GM23338 (cell line): ENCODE measurements at regions not wholly inside any gene's neighbourhood (a gene's known extent, or its start where the extent isn't known, plus 50 kb on each side); places are given as distances from the start of the nearest gene placed in this dataset.

ENCODE experiments used
- ATAC-seq: fragments of 200-7000 bp; cut with Tn5 transposase; 3 replicates; pipeline ENCODE4 v1.9.1; 2020
- DNase-seq: peaks from one replicate; pipeline ENCODE4 v3.0.0-alpha.2; 2015; ENCODE audit warnings: low spot score
- H2AFZ ChIP-seq: fragments of 200-600 bp; sonication (generic); 2 replicates; pipeline ENCODE4 v1.8.0; 2016; ENCODE audit warnings: antibody characterized with exemption, mild to moderate bottlenecking, moderate library complexity
- H3F3A ChIP-seq: fragments of 200-600 bp; sonication (generic); replicated peaks from 2 replicates; pipeline ENCODE4 v1.8.0; 2017; ENCODE audit warnings: antibody characterized with exemption, mixed run types, low read depth
- H3K27ac ChIP-seq: fragments of 200-600 bp; sonication (generic); 2 replicates; pipeline ENCODE4 v1.6.1; 2016; ENCODE audit warnings: low read depth
- H3K27me3 ChIP-seq: fragments of 200-600 bp; sonication (generic); 2 replicates; pipeline ENCODE4 v1.8.0; 2016; ENCODE audit warnings: mild to moderate bottlenecking, mixed run types, moderate library complexity; ENCODE audit not compliant: insufficient read depth
- H3K36me3 ChIP-seq: fragments of 200-600 bp; sonication (generic); 2 replicates; pipeline ENCODE4 v1.8.0; 2016; ENCODE audit warnings: mild to moderate bottlenecking; ENCODE audit not compliant: insufficient read depth
- H3K4me1 ChIP-seq: fragments of 200-600 bp; sonication (generic); 2 replicates; pipeline ENCODE4 v1.8.0; 2016; ENCODE audit warnings: mild to moderate bottlenecking, moderate library complexity; ENCODE audit not compliant: insufficient read depth
- H3K4me2 ChIP-seq: fragments of 200-600 bp; sonication (generic); 2 replicates; pipeline ENCODE4 v1.7.1; 2017; ENCODE audit warnings: mixed run types
- H3K4me3 ChIP-seq: fragments of 200-600 bp; sonication (generic); 2 replicates; pipeline ENCODE4 v1.6.1; 2016; ENCODE audit warnings: mixed run types
- H3K79me2 ChIP-seq: fragments of 200-600 bp; sonication (generic); replicated peaks from 2 replicates; pipeline ENCODE4 v1.8.0; 2017; ENCODE audit warnings: mild to moderate bottlenecking; ENCODE audit not compliant: insufficient read depth
- H3K9me2 ChIP-seq: fragments of 200-600 bp; sonication (generic); 2 replicates; pipeline ENCODE4 v1.8.0; 2017; ENCODE audit not compliant: insufficient read depth
- H4K20me1 ChIP-seq: fragments of 200-600 bp; sonication (generic); replicated peaks from 2 replicates; pipeline ENCODE4 v1.8.0; 2017; ENCODE audit warnings: mild to moderate bottlenecking; ENCODE audit not compliant: insufficient read depth
- H3K27ac Mint-ChIP-seq: 2 replicates; pipeline ENCODE4 v1.8.0; 2020; ENCODE audit warnings: inconsistent platforms, mild to moderate bottlenecking, moderate library complexity, mixed read lengths
- H3K27me3 Mint-ChIP-seq: 3 replicates; pipeline ENCODE4 v1.8.0; 2022; ENCODE audit warnings: low read depth, mild to moderate bottlenecking, moderate library complexity, mixed read lengths, inconsistent platforms; ENCODE audit not compliant: insufficient read depth, poor library complexity
- H3K36me3 Mint-ChIP-seq: 3 replicates; pipeline ENCODE4 v1.8.0; 2021; ENCODE audit warnings: low read depth, mild to moderate bottlenecking, inconsistent platforms, moderate library complexity, mixed read lengths
- H3K4me1 Mint-ChIP-seq: 3 replicates; pipeline ENCODE4 v1.8.0; 2020; ENCODE audit warnings: mild to moderate bottlenecking, inconsistent platforms, mixed read lengths
- H3K4me3 Mint-ChIP-seq: 3 replicates; pipeline ENCODE4 v1.8.0; 2021; ENCODE audit warnings: moderate library complexity, mild to moderate bottlenecking, inconsistent platforms, mixed read lengths
- H3K9me3 Mint-ChIP-seq: 3 replicates; pipeline ENCODE4 v1.8.0; 2020; ENCODE audit warnings: moderate library complexity, mild to moderate bottlenecking, inconsistent platforms, mixed read lengths
- CREB1 ChIP-seq: fragments of 250-450 bp; sonication (Bioruptor Pico); IDR thresholded peaks from 2 replicates; pipeline ENCODE4 v1.5.0; 2020; ENCODE audit warnings: low read depth, mild to moderate bottlenecking, moderate library complexity
- EZH2 ChIP-seq: fragments of 200-600 bp; sonication (generic); IDR thresholded peaks from one replicate; pipeline ENCODE4 v1.8.0; 2017; ENCODE audit warnings: antibody characterized with exemption, mild to moderate bottlenecking, low read depth; ENCODE audit not compliant: unreplicated experiment
- JUNB ChIP-seq: IDR thresholded peaks from one replicate; pipeline ENCODE4 v1.6.1; 2016; ENCODE audit warnings: antibody characterized with exemption; ENCODE audit not compliant: unreplicated experiment
- POLR2AphosphoS5 ChIP-seq: IDR thresholded peaks from 2 replicates; pipeline ENCODE4 v1.6.1; 2016; ENCODE audit warnings: antibody characterized with exemption, low read depth
- STAT1 ChIP-seq: IDR thresholded peaks from one replicate; pipeline ENCODE4 v1.6.1; 2016; ENCODE audit warnings: antibody characterized with exemption; ENCODE audit not compliant: unreplicated experiment
- ZNF331 ChIP-seq: fragments of 250-450 bp; sonication (Bioruptor Pico); IDR thresholded peaks from 2 replicates; pipeline ENCODE4 v1.5.0; 2020; ENCODE audit warnings: low read depth, mild to moderate bottlenecking, moderate library complexity
- TF ChIP-seq, protein P1 (sequence below): fragments of 250-450 bp; sonication (Bioruptor Pico); IDR thresholded peaks from 2 replicates; pipeline ENCODE4 v1.5.0; 2020; ENCODE audit warnings: mild to moderate bottlenecking, moderate library complexity
- TF ChIP-seq, protein P2 (sequence below): IDR thresholded peaks from 2 replicates; pipeline ENCODE4 v1.6.1; 2016; ENCODE audit warnings: antibody characterized with exemption

DNA sequence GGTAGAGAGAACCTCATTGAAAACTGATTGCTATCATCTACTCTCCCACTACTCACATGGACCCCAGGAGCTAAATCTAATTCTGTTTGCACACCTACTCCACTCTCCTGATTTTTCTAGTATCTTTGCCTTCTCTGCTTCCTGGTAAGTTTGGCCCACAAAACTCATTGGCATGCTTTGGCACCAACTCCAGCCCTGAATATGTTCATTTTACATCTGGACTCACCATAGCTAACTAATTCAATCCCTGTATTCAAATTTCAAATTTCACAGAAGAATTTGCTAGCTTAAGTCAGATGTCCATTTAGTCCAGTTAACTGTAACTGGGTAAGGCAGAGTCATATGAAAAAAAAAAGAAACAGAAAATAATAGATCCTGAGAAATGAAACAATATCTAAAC, 442.1 kb downstream of the SUCLG1 start:
- Mint-ChIP-seq H3K36me3 (no peaks in the 10 kb centered on the region), H3K27me3 (no peaks in the 10 kb centered on the region), H3K9me3 (no peaks in the 10 kb centered on the region; the same call in 2 of the 3 replicates), H3K4me3 (no peak overlapping the region), H3K4me1 (no peaks in the 10 kb centered on the region), H3K27ac (no peak overlapping the region)
- Histone ChIP-seq H3K4me1 (no peaks in the 10 kb centered on the region), H3F3A (no peaks in the 10 kb centered on the region), H4K20me1 (no peaks in the 10 kb centered on the region), H3K27me3 (no peaks in the 10 kb centered on the region), H3K27ac (no peak overlapping the region), H3K79me2 (no peaks in the 10 kb centered on the region), H3K9me2 (no peaks in the 10 kb centered on the region), H3K4me3 (no peak overlapping the region), H3K36me3 (no peaks in the 10 kb centered on the region), H3K4me2 (no peak overlapping the region), H2AFZ (no peak overlapping the region)
- no peak for DNase-seq
- no peak for TF ChIP-seq CREB1 (CRISPR knock-in tag)
- TF ChIP-seq POLR2AphosphoS5 = no peak
- TF ChIP-seq, protein P1, sequence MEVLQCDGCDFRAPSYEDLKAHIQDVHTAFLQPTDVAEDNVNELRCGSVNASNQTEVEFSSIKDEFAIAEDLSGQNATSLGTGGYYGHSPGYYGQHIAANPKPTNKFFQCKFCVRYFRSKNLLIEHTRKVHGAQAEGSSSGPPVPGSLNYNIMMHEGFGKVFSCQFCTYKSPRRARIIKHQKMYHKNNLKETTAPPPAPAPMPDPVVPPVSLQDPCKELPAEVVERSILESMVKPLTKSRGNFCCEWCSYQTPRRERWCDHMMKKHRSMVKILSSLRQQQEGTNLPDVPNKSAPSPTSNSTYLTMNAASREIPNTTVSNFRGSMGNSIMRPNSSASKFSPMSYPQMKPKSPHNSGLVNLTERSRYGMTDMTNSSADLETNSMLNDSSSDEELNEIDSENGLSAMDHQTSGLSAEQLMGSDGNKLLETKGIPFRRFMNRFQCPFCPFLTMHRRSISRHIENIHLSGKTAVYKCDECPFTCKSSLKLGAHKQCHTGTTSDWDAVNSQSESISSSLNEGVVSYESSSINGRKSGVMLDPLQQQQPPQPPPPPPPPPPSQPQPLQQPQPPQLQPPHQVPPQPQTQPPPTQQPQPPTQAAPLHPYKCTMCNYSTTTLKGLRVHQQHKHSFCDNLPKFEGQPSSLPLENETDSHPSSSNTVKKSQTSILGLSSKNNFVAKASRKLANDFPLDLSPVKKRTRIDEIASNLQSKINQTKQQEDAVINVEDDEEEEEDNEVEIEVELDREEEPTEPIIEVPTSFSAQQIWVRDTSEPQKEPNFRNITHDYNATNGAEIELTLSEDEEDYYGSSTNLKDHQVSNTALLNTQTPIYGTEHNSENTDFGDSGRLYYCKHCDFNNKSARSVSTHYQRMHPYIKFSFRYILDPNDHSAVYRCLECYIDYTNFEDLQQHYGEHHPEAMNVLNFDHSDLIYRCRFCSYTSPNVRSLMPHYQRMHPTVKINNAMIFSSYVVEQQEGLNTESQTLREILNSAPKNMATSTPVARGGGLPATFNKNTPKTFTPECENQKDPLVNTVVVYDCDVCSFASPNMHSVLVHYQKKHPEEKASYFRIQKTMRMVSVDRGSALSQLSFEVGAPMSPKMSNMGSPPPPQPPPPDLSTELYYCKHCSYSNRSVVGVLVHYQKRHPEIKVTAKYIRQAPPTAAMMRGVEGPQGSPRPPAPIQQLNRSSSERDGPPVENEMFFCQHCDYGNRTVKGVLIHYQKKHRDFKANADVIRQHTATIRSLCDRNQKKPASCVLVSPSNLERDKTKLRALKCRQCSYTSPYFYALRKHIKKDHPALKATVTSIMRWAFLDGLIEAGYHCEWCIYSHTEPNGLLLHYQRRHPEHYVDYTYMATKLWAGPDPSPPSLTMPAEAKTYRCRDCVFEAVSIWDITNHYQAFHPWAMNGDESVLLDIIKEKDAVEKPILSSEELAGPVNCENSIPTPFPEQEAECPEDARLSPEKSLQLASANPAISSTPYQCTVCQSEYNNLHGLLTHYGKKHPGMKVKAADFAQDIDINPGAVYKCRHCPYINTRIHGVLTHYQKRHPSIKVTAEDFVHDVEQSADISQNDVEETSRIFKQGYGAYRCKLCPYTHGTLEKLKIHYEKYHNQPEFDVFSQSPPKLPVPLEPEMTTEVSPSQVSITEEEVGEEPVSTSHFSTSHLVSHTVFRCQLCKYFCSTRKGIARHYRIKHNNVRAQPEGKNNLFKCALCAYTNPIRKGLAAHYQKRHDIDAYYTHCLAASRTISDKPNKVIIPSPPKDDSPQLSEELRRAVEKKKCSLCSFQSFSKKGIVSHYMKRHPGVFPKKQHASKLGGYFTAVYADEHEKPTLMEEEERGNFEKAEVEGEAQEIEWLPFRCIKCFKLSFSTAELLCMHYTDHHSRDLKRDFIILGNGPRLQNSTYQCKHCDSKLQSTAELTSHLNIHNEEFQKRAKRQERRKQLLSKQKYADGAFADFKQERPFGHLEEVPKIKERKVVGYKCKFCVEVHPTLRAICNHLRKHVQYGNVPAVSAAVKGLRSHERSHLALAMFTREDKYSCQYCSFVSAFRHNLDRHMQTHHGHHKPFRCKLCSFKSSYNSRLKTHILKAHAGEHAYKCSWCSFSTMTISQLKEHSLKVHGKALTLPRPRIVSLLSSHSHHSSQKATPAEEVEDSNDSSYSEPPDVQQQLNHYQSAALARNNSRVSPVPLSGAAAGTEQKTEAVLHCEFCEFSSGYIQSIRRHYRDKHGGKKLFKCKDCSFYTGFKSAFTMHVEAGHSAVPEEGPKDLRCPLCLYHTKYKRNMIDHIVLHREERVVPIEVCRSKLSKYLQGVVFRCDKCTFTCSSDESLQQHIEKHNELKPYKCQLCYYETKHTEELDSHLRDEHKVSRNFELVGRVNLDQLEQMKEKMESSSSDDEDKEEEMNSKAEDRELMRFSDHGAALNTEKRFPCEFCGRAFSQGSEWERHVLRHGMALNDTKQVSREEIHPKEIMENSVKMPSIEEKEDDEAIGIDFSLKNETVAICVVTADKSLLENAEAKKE (CRISPR knock-in tag) = no peak
- TF ChIP-seq STAT1 = no peak
- TF ChIP-seq ZNF331 = no peak
- TF ChIP-seq EZH2 = no peak
- no peak for ATAC-seq

DNA sequence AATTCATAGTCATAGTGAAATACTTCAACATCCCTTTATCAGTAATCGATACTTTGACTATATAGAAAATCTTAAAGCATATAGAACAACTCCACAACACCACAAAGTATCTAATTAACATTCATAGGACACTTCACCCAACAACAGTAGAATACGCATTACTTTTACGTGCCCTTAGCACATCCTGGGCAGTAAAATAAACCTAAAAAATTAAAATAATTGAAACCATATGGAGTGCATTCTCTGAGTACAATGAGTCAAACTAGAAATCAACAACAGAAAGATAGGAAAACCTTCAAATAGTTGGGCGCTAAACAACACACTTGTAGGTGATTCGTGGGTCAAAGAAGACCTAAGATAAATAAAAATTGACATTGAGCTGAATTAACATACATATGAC, 442.9 kb downstream of the SUCLG1 start:
- H4K20me1 ChIP-seq = no peaks in the 10 kb centered on the region
- ATAC-seq = no peak
- H3K4me1 Mint-ChIP-seq = no peaks in the 10 kb centered on the region
- TF ChIP-seq, protein P2, sequence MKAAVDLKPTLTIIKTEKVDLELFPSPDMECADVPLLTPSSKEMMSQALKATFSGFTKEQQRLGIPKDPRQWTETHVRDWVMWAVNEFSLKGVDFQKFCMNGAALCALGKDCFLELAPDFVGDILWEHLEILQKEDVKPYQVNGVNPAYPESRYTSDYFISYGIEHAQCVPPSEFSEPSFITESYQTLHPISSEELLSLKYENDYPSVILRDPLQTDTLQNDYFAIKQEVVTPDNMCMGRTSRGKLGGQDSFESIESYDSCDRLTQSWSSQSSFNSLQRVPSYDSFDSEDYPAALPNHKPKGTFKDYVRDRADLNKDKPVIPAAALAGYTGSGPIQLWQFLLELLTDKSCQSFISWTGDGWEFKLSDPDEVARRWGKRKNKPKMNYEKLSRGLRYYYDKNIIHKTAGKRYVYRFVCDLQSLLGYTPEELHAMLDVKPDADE = no peak
- TF ChIP-seq JUNB (no peak), CREB1 (CRISPR knock-in tag) (no peak), POLR2AphosphoS5 (no peak), ZNF331 (no peak)

More for the DNA sequence above, 442.9 kb downstream of the SUCLG1 start:
- H3K4me3 Mint-ChIP-seq = no peak overlapping the region
- H3K9me2 ChIP-seq = no peaks in the 10 kb centered on the region
- DNase-seq = no peak
- no peak overlapping the region for H3K4me3 ChIP-seq
- no peak overlapping the region for H2AFZ ChIP-seq
- H3K36me3 Mint-ChIP-seq = no peaks in the 10 kb centered on the region
- no peaks in the 10 kb centered on the region; the same call in 2 of the 3 replicates for H3K9me3 Mint-ChIP-seq
- H3K36me3 ChIP-seq = no peaks in the 10 kb centered on the region
- H3K79me2 ChIP-seq = no peaks in the 10 kb centered on the region
- no peak overlapping the region for H3K4me2 ChIP-seq
- no peaks in the 10 kb centered on the region for H3F3A ChIP-seq
- H3K27ac ChIP-seq = no peak overlapping the region
- H3K27me3 ChIP-seq = no peaks in the 10 kb centered on the region
- H3K27me3 Mint-ChIP-seq = no peaks in the 10 kb centered on the region
- H3K27ac Mint-ChIP-seq = no peak overlapping the region
- no peaks in the 10 kb centered on the region for H3K4me1 ChIP-seq
